Body of pancreas (tissue), 4 donors: ENCODE measurements at regions not wholly inside any gene's neighbourhood (a gene's known extent, or its start where the extent isn't known, plus 50 kb on each side); places are given as distances from the start of the nearest gene placed in this dataset.

Experiments used
- ATAC-seq: fragments of 150-250 bp; one replicate; pipeline ENCODE4 v1.9.1; 2016
- DNase-seq, 4 donors: peaks; one replicate each; pipeline ENCODE4 v3.0.0-alpha.2; 2019
- H3K27ac ChIP-seq, 4 donors: fragments of 200-600 bp; sonication (generic); 1 replicate in 3 of 4; 2 replicates in 1 of 4; pipeline versions ENCODE4 v1.5.1 to v1.6.1; 2016 to 2019; ENCODE audit warnings: mild to moderate bottlenecking in 1 of 4, mixed read lengths in 1 of 4, moderate library complexity in 1 of 4
- H3K27me3 ChIP-seq, 2 donors: fragments of 200-600 bp; sonication (generic); one replicate each; pipeline ENCODE4 v1.6.0; 2016; ENCODE audit warnings: mild to moderate bottlenecking in 1 of 2
- H3K36me3 ChIP-seq, 2 donors: fragments of 200-600 bp; sonication (generic); replicated peaks in 1 of 2; 2 replicates each; pipeline ENCODE4 v1.5.1; 2016; ENCODE audit warnings: low read depth in 2 of 2; ENCODE audit not compliant: insufficient read depth in 1 of 2
- H3K4me1 ChIP-seq: fragments of 200-600 bp; sonication (generic); one replicate; pipeline ENCODE4 v1.6.0; 2016
- H3K4me3 ChIP-seq, 2 donors: fragments of 200-600 bp; sonication (generic); 1 replicate in 1 of 2; 2 replicates in 1 of 2; pipeline ENCODE4 v1.5.1; 2016 to 2019
- H3K9me3 ChIP-seq, 3 donors: fragments of 200-600 bp; sonication (generic); 1 replicate in 2 of 3; 2 replicates in 1 of 3; pipeline ENCODE4 v1.5.1; 2016
- CTCF ChIP-seq, 7 experiments: fragments of 450-650 bp in 4 of 7; fragments of 200-600 bp in 3 of 7; sonication (generic) in 3 of 7; IDR thresholded peaks; one replicate each; pipeline ENCODE4 v1.5.1; 2016 to 2019; ENCODE audit warnings: antibody characterized with exemption in 7 of 7
- POLR2A ChIP-seq, 3 donors: fragments of 450-650 bp; IDR thresholded peaks; one replicate each; pipeline ENCODE4 v1.6.1; 2016; ENCODE audit warnings: antibody characterized with exemption in 3 of 3, mild to moderate bottlenecking in 2 of 3
- whole genome bisulfite sequencing, 2 donors: methylation state at CpG; one replicate each; pipeline ENCODE4 v1.1.5; 2017; 5-methylcytosine and 5-hydroxymethylcytosine counted together
- intact Hi-C: fragments of 100-400 bp; cut with DNase I; formaldehyde crosslinking; loops from one replicate; pipeline ENCODE4 v1.15.1; 2023

GRCh38 chr2:37812414-37812813 is 112.7 kb upstream of the RMDN2 start:
- no peak for DNase-seq
- H3K4me1 ChIP-seq, result no peaks in the 10 kb centered on the region
- H3K4me3 ChIP-seq, result no peak overlapping the region
- H3K27me3 ChIP-seq, result no peaks in the 10 kb centered on the region
- H3K9me3 ChIP-seq, result no peaks in the 10 kb centered on the region
- no peak overlapping the region for H3K27ac ChIP-seq
- ATAC-seq, result no peak
- H3K36me3 ChIP-seq, result no peaks in the 10 kb centered on the region
- intact Hi-C loops, result no loop called here
- TF ChIP-seq POLR2A (IDR thresholded peaks at IDR 0.05) (no peak), CTCF (IDR thresholded peaks at IDR 0.05) (no peak)
- WGBS, 2 donors, result 52 to 63% methylated on average over 1 of the region's 1 CpG

- no peaks in the 10 kb centered on the region for H3K27me3 ChIP-seq
- H3K4me3 ChIP-seq, result no peak overlapping the region
- intact Hi-C loops, result no loop called here
- TF ChIP-seq POLR2A (IDR thresholded peaks at IDR 0.05), result no peak
- TF ChIP-seq CTCF (IDR thresholded peaks at IDR 0.05), result no peak
- WGBS, 2 donors, result 79 to 90% methylated on average over 8 to 10 of the region's 10 CpGs
- ATAC-seq (no peak), DNase-seq (no peak)
- H3K36me3 ChIP-seq, result no peaks in the 10 kb centered on the region
- no peaks in the 10 kb centered on the region for H3K4me1 ChIP-seq
- no peak overlapping the region for H3K27ac ChIP-seq
- H3K9me3 ChIP-seq, result no peaks in the 10 kb centered on the region
Observed at GRCh38 chr2:37812941-37813730, 112.0 kb upstream of the RMDN2 start.

- Histone ChIP-seq H3K4me1 (no peaks in the 10 kb centered on the region), H3K27me3 (no peaks in the 10 kb centered on the region), H3K9me3 (no peaks in the 10 kb centered on the region), H3K27ac (no peak overlapping the region), H3K36me3 (no peaks in the 10 kb centered on the region), H3K4me3 (no peak overlapping the region)
- WGBS, 2 donors, result 86 to 93% methylated on average over 8 of the region's 8 CpGs
- ATAC-seq, result no peak
- intact Hi-C loops, result no loop called here
- DNase-seq, result no peak
- TF ChIP-seq POLR2A (IDR thresholded peaks at IDR 0.05) (no peak), CTCF (IDR thresholded peaks at IDR 0.05) (no peak)
Observed at GRCh38 chr2:37816036-37816435, 109.1 kb upstream of the RMDN2 start.

GRCh38 chr2:37816686-37817085 is 108.4 kb upstream of the RMDN2 start:
- H3K27me3 ChIP-seq, result no peaks in the 10 kb centered on the region
- no peaks in the 10 kb centered on the region for H3K9me3 ChIP-seq
- intact Hi-C loops, result no loop called here
- no peak overlapping the region for H3K27ac ChIP-seq
- DNase-seq (no peak), ATAC-seq (no peak)
- WGBS, 2 donors, result 86 to 87% methylated on average over 11 of the region's 11 CpGs
- H3K36me3 ChIP-seq, result no peaks in the 10 kb centered on the region
- no peaks in the 10 kb centered on the region for H3K4me1 ChIP-seq
- H3K4me3 ChIP-seq, result no peak overlapping the region
- TF ChIP-seq CTCF (IDR thresholded peaks at IDR 0.05), result no peak
- no peak for TF ChIP-seq POLR2A (IDR thresholded peaks at IDR 0.05)

GRCh38 chr2:37819186-37819585 is 105.9 kb upstream of the RMDN2 start:
- H3K9me3 ChIP-seq, result no peaks in the 10 kb centered on the region
- H3K4me1 ChIP-seq, result no peaks in the 10 kb centered on the region

More at GRCh38 chr2:37819186-37819585, 105.9 kb upstream of the RMDN2 start:
- intact Hi-C loops, result no loop called here
- Histone ChIP-seq H3K4me3 (no peak overlapping the region), H3K27me3 (no peaks in the 10 kb centered on the region), H3K36me3 (no peaks in the 10 kb centered on the region), H3K27ac (no peak overlapping the region)
- 75 to 82% methylated on average over 2 of the region's 2 CpGs for WGBS, 2 donors
- ATAC-seq, result no peak
- no peak for DNase-seq
- TF ChIP-seq CTCF (IDR thresholded peaks at IDR 0.05) (no peak), POLR2A (IDR thresholded peaks at IDR 0.05) (no peak)
